NCI-H2029 treated with DMSO at 0.1 percent for 48 hours (cell line): ENCODE measurements at regions not wholly inside any gene's neighbourhood (a gene's known extent, or its start where the extent isn't known, plus 50 kb on each side); places are given as distances from the start of the nearest gene placed in this dataset.
"Not testable (repeated sequence)": the region's sequence is repeated elsewhere in the genome, so short reads cannot be mapped to it uniquely, and the experiment has no call there.

ENCODE experiments used
- DNase-seq: peaks from one replicate; lab custom pipeline; 2025; lab: John Stamatoyannopoulos, UW

GRCh38 chr2:18311420-18312195 lies 248.8 kb downstream of the RDH14 start:
- peak; percentile 95 for DNase-seq

- DNase-seq = no peak
These were observed 250.8 kb downstream of the RDH14 start for GRCh38 chr2:18309627-18310026.

GRCh38 chr2:18309188-18309587 lies 251.3 kb downstream of the RDH14 start:
- no peak for DNase-seq

GRCh38 chr2:18304849-18305248 lies 255.6 kb downstream of the RDH14 start:
- DNase-seq = no peak

- DNase-seq = no peak
These were observed 258.9 kb downstream of the RDH14 start for GRCh38 chr2:18301421-18302139.

- DNase-seq = no peak
These were observed 260.8 kb downstream of the RDH14 start for GRCh38 chr2:18299423-18300212.

GRCh38 chr2:18297534-18298058 lies 262.9 kb downstream of the RDH14 start:
- DNase-seq = no peak

- no peak for DNase-seq
These were observed 270.1 kb downstream of the RDH14 start for GRCh38 chr2:18290386-18290785.

GRCh38 chr2:18286897-18287296 lies 273.6 kb downstream of the RDH14 start:
- no peak for DNase-seq

GRCh38 chr2:18284331-18284730 lies 276.1 kb downstream of the RDH14 start:
- DNase-seq = no peak

- DNase-seq = no peak
These were observed 278.4 kb downstream of the RDH14 start for GRCh38 chr2:18282026-18282425.

GRCh38 chr2:18276583-18277075 lies 283.8 kb downstream of the RDH14 start:
- DNase-seq = no peak

- no peak for DNase-seq
These were observed 287.2 kb downstream of the RDH14 start for GRCh38 chr2:18273205-18273604.

- no peak for DNase-seq
These were observed 288.3 kb downstream of the RDH14 start for GRCh38 chr2:18272148-18272494.

GRCh38 chr2:18271370-18272147 lies 288.9 kb downstream of the RDH14 start:
- no peak for DNase-seq

- no peak for DNase-seq
These were observed 292.1 kb downstream of the RDH14 start for GRCh38 chr2:18268400-18268799.

GRCh38 chr2:18267501-18267900 lies 293.0 kb downstream of the RDH14 start:
- DNase-seq = no peak

GRCh38 chr2:18266699-18267098 lies 293.8 kb downstream of the RDH14 start:
- DNase-seq = not testable (repeated sequence)

GRCh38 chr2:18265614-18266586 lies 294.6 kb downstream of the RDH14 start:
- no peak for DNase-seq

GRCh38 chr2:18262601-18263000 lies 297.9 kb downstream of the RDH14 start:
- DNase-seq = no peak
